HepG2 (cell line): ENCODE measurements at regions not wholly inside any gene's neighbourhood (a gene's known extent, or its start where the extent isn't known, plus 50 kb on each side); places are given as distances from the start of the nearest gene placed in this dataset.

Source experiments
- BRCA1 ChIP-seq: sonication (generic); formaldehyde crosslinking; IDR thresholded peaks from 2 replicates; pipeline ENCODE4 v1.4.0; 2020; ENCODE audit warnings: missing genetic modification reagents
- DZIP1 ChIP-seq: sonication (generic); formaldehyde crosslinking; IDR thresholded peaks from 2 replicates; pipeline ENCODE4 v1.5.0; 2020; ENCODE audit warnings: mild to moderate bottlenecking, missing genetic modification reagents
- KIAA2018 ChIP-seq: sonication (generic); formaldehyde crosslinking; IDR thresholded peaks from 2 replicates; pipeline ENCODE4 v1.5.0; 2020; ENCODE audit warnings: mild to moderate bottlenecking, missing genetic modification reagents, borderline replicate concordance
- ZFY ChIP-seq: sonication (generic); formaldehyde crosslinking; IDR thresholded peaks from 2 replicates; pipeline ENCODE4 v1.4.0; 2020; ENCODE audit warnings: missing genetic modification reagents

- TF ChIP-seq KIAA2018 (no peak), ZFY (CRISPR knock-in tag) (no peak), BRCA1 (CRISPR knock-in tag) (no peak), DZIP1 (CRISPR knock-in tag) (no peak)
Measured at GRCh38 chr15:29435811-29436210, 166.2 kb upstream of the NSMCE3 start (continued).
